ENCODE measurements at regions not wholly inside any gene's neighbourhood (a gene's known extent, or its start where the extent isn't known, plus 50 kb on each side); places are given as distances from the start of the nearest gene placed in this dataset.
A peak's percentile ranks its signal among the peaks of the same experiment; 100 is the strongest.

GRCh38 chr4:14742054-14742453 lies 260.2 kb upstream of the CPEB2 start:
- no peaks in the 10 kb centered on the region for H3K9me3 Mint-ChIP-seq (ENCODE audit: unreplicated experiment)
- no peak for DNase-seq (ENCODE audit: extremely low spot score, unreplicated experiment)
- TF ChIP-seq CTCF (IDR thresholded peaks at IDR 0.05), result no peak

DNA sequence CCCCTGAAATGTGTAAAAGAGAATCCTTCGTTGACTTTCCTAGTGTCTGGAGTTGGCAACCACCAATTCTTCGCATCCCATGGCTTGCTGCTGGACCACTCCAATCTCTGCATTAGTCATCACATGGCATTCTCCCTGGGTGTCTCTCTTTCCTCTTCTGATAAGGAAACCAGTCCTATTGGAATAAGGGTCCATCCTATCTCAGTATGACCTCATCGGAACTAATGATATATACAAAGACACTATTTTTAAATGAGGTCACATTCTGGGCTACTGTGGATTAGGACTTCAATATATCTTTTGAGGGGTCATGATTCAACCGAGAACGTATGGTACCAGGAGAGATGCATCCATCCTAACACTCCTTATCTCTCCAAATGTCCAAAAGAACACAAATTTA lies 259.1 kb upstream of the CPEB2 start:
- DNase-seq (ENCODE audit: extremely low spot score, unreplicated experiment), result no peak
- no peak overlapping the region for H3K4me3 Mint-ChIP-seq (ENCODE audit: unreplicated experiment)
- TF ChIP-seq CTCF (IDR thresholded peaks at IDR 0.05), result no peak
- no peaks in the 10 kb centered on the region for H3K36me3 Mint-ChIP-seq (ENCODE audit: unreplicated experiment)
- H3K4me1 Mint-ChIP-seq (ENCODE audit: unreplicated experiment), result peaks cover 16% of the 10 kb centered on the region
- no peaks in the 10 kb centered on the region for H3K9me3 Mint-ChIP-seq (ENCODE audit: unreplicated experiment)
- peaks cover 12% of the 10 kb centered on the region for H3K27me3 Mint-ChIP-seq (ENCODE audit: unreplicated experiment)
- H3K27ac Mint-ChIP-seq (ENCODE audit: unreplicated experiment), result peak overlapping the region; percentile 39

More at GRCh38 chr4:14742054-14742453, 260.2 kb upstream of the CPEB2 start:
- Mint-ChIP-seq H3K27me3 (ENCODE audit: unreplicated experiment) (peaks cover 16% of the 10 kb centered on the region), H3K4me3 (ENCODE audit: unreplicated experiment) (no peak overlapping the region), H3K27ac (ENCODE audit: unreplicated experiment) (no peak overlapping the region), H3K36me3 (ENCODE audit: unreplicated experiment) (no peaks in the 10 kb centered on the region), H3K4me1 (ENCODE audit: unreplicated experiment) (peaks cover 16% of the 10 kb centered on the region)

DNA sequence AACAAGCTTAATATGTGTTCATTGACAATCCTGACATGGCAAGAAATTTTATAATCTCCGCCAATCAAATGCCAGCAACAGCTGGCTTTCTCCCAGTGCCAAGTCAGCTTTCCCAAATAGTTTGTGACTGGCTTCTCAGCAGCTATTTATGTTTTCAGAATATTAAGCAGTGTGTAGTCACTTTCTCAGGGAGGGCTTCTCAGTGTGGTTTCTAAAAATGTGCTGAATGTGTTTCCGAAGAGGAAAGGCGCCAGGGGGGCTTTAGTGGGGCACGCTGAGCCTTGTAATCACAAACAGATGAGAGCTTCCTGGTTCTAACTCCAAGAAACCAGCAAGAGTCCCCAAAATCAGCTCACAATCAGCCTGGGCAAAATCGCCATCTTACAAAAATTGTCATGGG lies 258.7 kb upstream of the CPEB2 start:
- Mint-ChIP-seq H3K36me3 (ENCODE audit: unreplicated experiment) (no peaks in the 10 kb centered on the region), H3K4me3 (ENCODE audit: unreplicated experiment) (no peak overlapping the region), H3K4me1 (ENCODE audit: unreplicated experiment) (peaks cover 16% of the 10 kb centered on the region), H3K9me3 (ENCODE audit: unreplicated experiment) (no peaks in the 10 kb centered on the region), H3K27me3 (ENCODE audit: unreplicated experiment) (peaks cover 9% of the 10 kb centered on the region), H3K27ac (ENCODE audit: unreplicated experiment) (peak overlapping the region; percentile 48)
- no peak for DNase-seq (ENCODE audit: extremely low spot score, unreplicated experiment)
- TF ChIP-seq CTCF (IDR thresholded peaks at IDR 0.05), result no peak

DNA sequence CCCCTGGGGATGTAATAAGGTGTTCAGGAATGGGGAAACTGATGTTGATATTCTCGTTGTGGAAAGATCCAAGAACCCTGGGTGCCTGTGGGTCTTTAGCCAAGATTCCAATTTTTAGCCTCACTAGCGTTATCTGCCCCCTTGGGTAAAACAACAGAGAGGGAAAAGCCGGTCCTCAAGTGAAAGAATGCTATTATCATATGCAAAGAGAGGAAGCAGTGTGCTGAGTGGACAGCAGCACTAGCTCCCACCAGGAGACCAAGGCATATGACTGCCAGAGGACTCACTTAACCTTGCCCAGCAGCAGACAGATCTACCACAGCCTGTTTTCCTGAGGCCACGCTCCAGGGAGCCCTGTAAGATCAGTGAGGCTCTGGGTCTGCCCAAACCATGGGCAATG lies 257.9 kb upstream of the CPEB2 start:
- Mint-ChIP-seq H3K27me3 (ENCODE audit: unreplicated experiment) (peaks cover 9% of the 10 kb centered on the region), H3K9me3 (ENCODE audit: unreplicated experiment) (no peaks in the 10 kb centered on the region), H3K4me3 (ENCODE audit: unreplicated experiment) (no peak overlapping the region), H3K36me3 (ENCODE audit: unreplicated experiment) (no peaks in the 10 kb centered on the region), H3K27ac (ENCODE audit: unreplicated experiment) (peak overlapping the region; percentile 15), H3K4me1 (ENCODE audit: unreplicated experiment) (peaks cover 16% of the 10 kb centered on the region)
- TF ChIP-seq CTCF (IDR thresholded peaks at IDR 0.05), result no peak
- no peak for DNase-seq (ENCODE audit: extremely low spot score, unreplicated experiment)

- Mint-ChIP-seq H3K4me1 (ENCODE audit: unreplicated experiment) (no peaks in the 10 kb centered on the region), H3K27ac (ENCODE audit: unreplicated experiment) (no peak overlapping the region), H3K27me3 (ENCODE audit: unreplicated experiment) (no peaks in the 10 kb centered on the region), H3K9me3 (ENCODE audit: unreplicated experiment) (peaks cover 30% of the 10 kb centered on the region), H3K4me3 (ENCODE audit: unreplicated experiment) (no peak overlapping the region), H3K36me3 (ENCODE audit: unreplicated experiment) (no peaks in the 10 kb centered on the region)
- TF ChIP-seq CTCF (IDR thresholded peaks at IDR 0.05), result peak; percentile 16
- DNase-seq (ENCODE audit: extremely low spot score, unreplicated experiment), result no peak
These were observed 252.4 kb upstream of the CPEB2 start for GRCh38 chr4:14749910-14750309.
